Gastroesophageal sphincter (tissue), 3 donors: ENCODE measurements at regions not wholly inside any gene's neighbourhood (a gene's known extent, or its start where the extent isn't known, plus 50 kb on each side); places are given as distances from the start of the nearest gene placed in this dataset.

Source experiments
- EP300 ChIP-seq: sonication (generic); formaldehyde crosslinking; IDR thresholded peaks from one replicate; pipeline ENCODE4 v1.6.1; 2017; ENCODE audit warnings: antibody characterized with exemption, mild to moderate bottlenecking
- POLR2A ChIP-seq, 2 donors: fragments of 450-650 bp; IDR thresholded peaks; one replicate each; pipeline ENCODE4 v1.6.1; 2017; ENCODE audit warnings: antibody characterized with exemption in 2 of 2, mild to moderate bottlenecking in 2 of 2, moderate library complexity in 1 of 2
- POLR2AphosphoS5 ChIP-seq: sonication (generic); formaldehyde crosslinking; IDR thresholded peaks from one replicate; pipeline ENCODE4 v1.6.1; 2017; ENCODE audit warnings: antibody characterized with exemption
- TF ChIP-seq, protein P1 (sequence below), 4 experiments: fragments of 200-600 bp in 2 of 4; fragments of 450-650 bp in 2 of 4; sonication (generic) in 1 of 4; IDR thresholded peaks; one replicate each; pipeline ENCODE4 v1.5.1; 2017 to 2019; ENCODE audit warnings: antibody characterized with exemption in 4 of 4, mild to moderate bottlenecking in 2 of 4, moderate library complexity in 2 of 4

DNA sequence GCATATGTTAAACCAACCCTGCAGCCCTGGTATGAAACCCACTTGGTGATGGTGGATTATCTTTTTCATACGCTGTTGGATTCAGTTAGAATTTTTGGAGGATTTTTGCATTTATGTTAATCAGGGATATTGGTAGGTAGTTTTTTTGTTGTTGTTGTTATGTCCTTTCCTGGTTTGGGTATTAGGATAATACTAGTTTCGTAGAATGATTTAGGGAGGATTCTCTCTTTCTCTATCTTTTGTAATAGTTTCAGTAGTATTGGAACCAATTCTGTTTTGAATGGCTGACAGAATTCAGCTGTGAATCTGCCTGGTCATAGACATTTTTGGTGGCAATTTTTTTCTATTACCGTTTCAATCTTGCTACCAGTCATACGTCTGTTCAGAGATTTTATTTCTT is 305.4 kb downstream of the IDS start:
- TF ChIP-seq POLR2A (IDR thresholded peaks at IDR 0.05) (no peak), POLR2AphosphoS5 (no peak), EP300 (no peak)
- TF ChIP-seq, protein P1, sequence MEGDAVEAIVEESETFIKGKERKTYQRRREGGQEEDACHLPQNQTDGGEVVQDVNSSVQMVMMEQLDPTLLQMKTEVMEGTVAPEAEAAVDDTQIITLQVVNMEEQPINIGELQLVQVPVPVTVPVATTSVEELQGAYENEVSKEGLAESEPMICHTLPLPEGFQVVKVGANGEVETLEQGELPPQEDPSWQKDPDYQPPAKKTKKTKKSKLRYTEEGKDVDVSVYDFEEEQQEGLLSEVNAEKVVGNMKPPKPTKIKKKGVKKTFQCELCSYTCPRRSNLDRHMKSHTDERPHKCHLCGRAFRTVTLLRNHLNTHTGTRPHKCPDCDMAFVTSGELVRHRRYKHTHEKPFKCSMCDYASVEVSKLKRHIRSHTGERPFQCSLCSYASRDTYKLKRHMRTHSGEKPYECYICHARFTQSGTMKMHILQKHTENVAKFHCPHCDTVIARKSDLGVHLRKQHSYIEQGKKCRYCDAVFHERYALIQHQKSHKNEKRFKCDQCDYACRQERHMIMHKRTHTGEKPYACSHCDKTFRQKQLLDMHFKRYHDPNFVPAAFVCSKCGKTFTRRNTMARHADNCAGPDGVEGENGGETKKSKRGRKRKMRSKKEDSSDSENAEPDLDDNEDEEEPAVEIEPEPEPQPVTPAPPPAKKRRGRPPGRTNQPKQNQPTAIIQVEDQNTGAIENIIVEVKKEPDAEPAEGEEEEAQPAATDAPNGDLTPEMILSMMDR (IDR thresholded peaks at IDR 0.05), result no peak
